HG03442 (cell line): ENCODE measurements at regions not wholly inside any gene's neighbourhood (a gene's known extent, or its start where the extent isn't known, plus 50 kb on each side); places are given as distances from the start of the nearest gene placed in this dataset.
A peak's percentile ranks its signal among the peaks of the same experiment; 100 is the strongest.

Source experiments
- ATAC-seq: cut with Tn5 transposase; IDR thresholded peaks from one replicate; pipeline ENCODE4 v1.9.1; 2021; ENCODE audit warnings: mild to moderate bottlenecking, moderate library complexity; ENCODE audit not compliant: unreplicated experiment

DNA sequence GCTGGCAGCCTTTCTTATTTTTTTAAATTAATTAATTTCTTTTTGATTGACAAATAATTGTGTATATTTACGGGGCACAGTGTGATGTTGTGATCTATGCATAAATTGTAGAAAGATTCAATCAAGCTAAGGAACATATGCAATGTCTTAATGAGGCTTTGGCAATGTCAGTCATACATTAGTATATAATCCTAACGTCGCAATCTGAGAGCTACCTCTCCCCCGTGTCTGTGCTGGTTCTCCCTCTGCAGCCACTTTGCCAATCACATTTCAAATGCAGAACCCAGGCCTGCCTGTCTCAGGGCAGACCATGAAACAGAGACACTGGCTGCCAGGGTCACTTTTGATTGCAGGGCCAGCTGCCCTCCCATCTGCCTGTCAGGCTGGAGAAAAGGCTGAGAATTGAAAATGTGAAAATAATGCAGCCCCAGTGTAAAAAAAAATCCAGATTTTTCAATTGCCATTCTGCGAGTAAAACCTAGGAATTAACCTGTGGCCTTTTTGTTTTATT lies 56.3 kb downstream of the SLC24A2 start:
- no peak for ATAC-seq

DNA sequence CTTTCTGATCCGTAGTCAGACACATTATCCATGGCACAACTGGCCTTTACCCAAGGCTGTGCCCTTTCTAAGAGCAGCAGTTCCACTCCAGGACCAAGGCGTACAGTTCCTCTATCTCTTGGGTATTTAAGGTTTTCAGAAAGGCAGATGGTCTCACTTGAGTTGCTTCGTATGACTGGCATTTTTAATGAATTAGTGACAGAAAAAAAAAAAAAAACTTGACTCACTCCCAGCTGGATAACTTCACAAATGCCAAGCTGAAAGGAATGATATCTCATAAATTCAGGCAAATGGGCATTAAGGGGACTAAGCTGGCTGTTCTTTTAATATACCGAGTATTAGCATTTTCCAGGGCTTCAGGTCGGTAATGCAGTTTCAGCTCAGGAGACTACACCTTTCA lies 60.7 kb downstream of the SLC24A2 start:
- ATAC-seq = no peak

DNA sequence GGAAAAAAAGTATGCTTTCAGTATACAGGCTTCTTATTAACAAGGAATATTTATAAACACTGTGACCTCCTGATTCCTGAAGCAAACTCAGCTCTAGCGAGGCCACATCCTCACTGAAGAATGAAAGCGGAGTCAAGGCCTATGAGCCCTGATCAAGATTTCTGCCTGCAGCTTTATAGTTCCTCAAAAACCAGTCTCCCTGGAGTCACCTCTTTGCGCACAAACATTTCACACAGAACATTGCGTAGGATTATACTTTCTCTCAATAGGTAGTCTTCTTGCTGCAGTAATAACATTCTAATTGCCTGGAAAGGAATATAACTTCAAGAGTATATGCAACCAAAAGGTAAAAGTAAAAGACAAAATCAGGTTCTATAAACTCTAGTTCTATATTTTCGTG lies 62.9 kb downstream of the SLC24A2 start:
- ATAC-seq = no peak

DNA sequence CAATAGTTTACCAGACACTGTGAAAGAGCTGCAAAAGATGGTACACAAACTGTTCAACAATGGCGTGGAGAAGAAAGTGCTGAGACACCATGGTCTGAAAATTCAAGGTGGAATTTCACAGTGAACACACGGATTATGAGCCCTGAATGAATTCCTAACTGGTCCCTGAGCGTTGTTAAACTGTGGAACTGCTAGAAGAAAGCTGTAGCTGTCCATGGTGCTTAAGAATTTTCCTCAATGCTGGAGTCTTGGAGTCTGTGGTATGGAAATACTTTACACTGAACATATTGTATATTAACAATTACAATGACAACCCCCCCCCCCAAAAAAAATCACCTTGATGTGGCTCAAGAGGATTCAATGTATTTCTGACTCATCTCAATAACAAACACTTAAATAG lies 68.5 kb downstream of the SLC24A2 start:
- ATAC-seq = no peak

DNA sequence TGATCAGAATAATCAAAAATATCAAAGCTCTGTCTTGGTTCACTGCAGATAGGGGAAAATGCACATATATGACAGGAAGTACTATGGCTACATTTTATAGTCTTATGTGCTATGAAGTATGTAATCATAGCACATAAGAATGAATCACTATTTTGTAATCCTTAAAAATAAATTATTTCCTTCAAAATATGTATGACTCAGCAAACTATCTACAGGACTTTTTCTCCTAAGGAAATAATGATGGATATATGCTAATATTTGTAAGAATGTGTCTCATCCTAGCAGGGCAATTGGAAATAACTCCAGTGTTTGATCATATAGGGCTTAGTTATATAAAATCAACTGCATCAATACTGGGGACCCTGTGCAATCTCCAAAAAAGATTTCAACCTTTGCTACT lies 85.1 kb downstream of the SLC24A2 start:
- ATAC-seq = no peak

DNA sequence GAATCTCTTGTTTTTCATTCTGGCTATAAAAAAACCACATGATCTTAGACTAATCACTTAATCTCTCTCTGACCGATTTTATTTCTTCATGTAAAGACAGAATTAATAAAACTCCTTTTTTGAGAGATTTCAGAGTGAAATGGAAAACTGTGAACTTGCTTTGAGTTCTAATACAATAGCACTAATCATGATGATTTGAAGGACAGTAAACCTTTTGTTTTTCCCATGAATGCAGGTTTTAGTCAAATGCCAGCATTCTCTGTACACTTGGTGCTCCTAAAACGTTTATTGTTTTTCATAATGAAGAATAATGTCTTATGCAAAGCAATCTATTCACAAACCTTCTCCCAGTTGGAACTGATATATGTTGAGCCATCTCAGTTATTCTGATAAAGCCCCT lies 86.8 kb downstream of the SLC24A2 start:
- no peak for ATAC-seq

DNA sequence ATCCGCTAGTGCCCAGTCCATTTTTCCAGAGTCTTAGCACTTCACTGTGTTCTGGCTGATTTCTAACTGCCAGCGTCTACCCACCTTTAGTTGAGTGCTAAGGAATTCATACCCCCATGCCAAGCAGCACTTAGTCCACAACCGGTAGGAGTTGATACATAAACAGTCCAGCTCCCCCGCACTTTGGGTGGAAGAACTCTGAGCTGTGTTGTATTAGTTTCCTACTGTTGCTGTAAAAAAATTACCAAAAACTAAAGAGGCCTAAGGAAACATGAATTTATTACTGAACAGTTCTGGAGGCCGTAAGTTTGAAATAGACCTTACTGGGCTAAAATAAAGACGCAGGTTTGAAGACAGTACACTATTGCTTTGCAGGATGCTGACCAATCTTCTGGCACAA lies 87.6 kb downstream of the SLC24A2 start:
- ATAC-seq = no peak

DNA sequence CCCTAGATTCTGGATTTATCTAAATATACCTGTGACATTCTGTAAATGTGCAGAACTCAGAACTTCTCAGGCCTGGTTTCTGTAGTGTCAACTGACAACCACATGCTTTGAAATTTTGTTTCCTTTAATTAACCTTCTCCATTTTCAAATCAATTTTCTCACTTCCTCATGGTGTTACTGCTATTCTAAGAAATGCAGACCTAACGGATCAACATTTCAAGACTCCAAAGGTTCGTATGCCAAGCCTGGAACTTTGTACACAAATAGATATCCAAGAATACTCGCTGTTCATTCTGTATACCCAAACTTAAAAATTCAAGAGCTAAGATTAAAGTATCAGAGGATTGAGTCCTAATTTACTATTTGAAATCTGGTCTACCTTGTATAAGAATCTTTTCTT lies 88.1 kb downstream of the SLC24A2 start:
- no peak for ATAC-seq

DNA sequence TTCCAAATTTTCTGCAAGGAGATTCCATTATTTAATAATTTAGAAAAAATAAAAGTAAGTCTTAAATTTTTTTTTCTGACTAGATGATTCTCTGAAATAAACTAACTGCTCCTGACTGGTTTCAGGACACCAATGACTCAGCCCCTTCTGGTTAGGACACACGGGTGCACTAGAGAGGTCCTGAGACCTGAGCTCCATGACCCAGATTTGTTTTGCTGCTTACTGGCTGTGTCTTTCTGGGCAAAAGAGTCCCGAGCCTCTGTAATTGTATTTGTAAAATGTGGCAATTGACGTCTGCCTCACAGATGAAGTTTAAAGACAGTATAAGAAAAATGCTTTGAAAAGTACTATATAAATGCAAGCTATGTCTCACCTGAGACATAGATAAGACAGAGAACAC lies 89.1 kb downstream of the SLC24A2 start:
- ATAC-seq = no peak

DNA sequence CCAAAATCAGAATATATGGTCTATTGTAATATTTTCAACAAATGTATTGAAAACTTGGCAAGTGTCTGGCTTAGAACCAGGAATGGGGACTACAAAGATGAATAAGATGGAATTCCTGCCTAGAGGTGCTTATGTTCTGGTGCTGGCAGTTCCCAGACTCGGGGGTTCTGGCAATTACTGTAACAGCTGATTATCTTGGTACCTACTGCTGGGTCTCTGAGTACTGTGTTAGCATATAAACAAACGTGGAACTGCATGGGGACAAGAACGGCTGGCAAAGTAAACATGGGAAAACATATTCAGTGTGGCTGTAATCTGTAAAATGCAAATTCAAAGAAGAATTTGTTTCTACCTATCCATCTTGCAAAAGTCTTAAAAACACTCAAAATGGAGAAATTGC lies 89.9 kb downstream of the SLC24A2 start:
- ATAC-seq = no peak

DNA sequence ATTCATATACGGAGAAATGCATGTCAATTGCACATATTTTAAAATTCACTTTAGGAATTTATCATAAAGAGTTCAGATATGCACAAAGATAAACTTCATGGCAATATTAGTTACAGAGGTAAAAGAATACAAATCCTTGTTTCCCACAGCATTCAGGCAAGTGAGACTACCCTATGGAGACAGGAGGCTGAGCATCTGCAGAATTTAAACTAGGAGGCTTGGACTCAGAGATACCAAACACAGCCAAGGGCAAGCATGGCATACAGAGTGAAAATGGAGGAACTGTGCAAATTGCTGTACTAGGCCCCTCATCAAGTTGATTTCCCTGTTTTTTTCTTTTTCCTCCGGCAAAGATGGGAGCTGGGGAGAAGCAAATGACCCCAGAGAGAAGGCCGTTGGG lies 94.2 kb downstream of the SLC24A2 start:
- ATAC-seq = no peak

DNA sequence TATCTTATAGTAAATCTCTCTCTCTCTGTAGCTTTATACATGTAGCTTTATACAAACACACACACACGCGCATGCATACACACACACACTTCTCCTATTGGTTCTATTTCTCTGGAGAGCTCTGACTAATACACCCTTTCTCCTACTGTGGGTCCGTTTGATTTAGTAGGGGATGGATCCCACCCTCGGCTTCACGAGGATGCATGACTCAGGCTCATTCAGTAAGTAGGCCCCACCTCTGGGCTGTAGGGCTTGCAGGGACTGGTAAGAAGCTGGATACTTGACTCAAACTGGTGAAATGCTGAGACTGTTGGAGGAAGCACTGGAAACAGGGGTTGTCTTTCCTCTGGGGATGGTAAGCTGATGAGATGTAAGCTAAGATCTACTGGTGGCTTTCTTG lies 98.7 kb downstream of the SLC24A2 start:
- ATAC-seq = no peak

DNA sequence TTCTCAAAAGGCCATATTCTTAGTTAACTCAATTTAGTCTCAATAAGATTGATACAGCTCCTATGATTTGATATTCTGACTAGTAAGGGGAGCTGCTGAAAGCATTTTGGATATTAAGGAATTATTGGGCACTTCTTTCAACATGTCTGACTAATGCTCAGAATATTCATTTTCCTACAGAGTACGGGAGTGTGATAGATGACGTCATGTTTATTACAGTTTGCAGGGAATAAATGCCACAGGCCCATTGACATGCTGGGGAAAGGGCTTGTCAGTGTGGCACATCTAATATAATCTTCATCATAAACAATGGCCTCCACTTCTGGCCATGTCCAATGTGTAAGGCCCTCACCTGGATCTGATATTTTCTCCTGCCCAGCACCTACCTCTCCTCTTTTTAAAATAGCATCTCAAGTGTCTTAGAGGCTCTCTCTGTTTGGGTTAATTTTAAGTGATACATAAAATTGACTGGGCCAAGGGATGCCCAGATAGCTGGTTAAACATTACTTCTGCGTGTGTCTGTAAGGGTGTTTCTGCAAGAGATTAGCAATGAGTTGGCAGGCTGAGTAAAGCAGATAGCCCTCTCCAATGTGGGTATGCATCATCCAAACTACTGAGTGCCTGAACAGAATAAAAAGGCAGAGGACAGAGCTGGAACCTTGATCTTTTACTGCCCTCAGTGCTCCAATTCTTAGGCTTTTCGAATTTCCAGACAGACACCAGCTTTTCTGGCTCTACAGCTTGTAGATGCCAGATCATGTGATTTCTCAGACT lies 99.3 kb downstream of the SLC24A2 start:
- ATAC-seq = no peak

DNA sequence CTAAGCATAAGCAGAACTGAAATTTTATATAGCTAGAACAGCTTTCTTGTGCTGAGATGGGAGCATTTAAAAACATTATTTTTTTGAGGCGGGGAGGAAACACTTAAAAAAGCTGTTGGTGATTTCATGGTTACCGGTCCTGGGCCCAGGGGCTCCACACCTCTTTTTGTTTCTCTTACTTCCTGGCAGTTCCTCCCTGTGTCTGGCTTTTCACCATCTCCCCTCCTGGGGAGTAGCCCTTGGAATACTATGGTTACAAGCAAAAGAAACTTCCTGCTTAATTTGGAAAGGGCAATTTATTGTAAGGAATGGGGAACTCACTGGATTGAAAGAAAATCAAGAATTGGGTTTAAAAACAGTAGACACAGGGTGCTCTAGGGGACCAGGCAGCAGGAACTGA lies 105.1 kb downstream of the SLC24A2 start:
- no peak for ATAC-seq

DNA sequence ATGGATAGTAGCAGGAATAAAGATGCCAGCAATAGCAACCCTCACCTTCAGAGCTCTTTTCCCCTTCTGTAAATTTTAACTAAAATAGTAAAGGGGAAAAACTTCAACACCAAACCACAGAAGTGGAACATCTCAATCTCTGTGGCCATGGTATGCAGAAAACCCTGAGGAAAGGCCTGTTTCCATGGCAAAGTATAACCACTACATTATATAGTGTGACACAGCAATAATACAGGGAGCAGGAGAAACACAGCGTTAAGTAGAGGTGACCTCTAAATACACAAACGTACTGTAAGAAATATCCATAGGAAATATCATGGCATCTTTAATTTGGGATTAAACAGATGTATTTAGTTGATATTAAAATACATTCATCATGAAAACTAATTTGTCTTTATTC lies 106.4 kb downstream of the SLC24A2 start:
- ATAC-seq = no peak

DNA sequence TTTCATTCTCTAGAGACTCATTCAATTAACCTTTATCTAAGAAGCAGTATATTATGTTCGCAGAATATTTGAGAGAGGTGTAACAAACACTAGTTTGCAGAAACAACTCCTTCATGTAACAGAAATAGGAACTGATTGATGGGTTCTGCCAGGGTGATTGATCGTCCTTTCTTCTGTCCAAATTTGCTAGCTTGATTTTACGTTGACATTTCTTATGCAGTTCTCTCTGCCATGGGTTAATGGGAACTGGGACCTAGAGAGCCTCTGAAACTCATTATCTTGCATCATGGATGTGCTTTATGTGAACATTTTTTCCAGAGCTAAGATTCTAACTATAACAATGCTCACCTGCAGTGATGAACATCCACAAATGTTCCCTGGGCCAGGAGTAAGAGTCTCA lies 107.0 kb downstream of the SLC24A2 start:
- ATAC-seq = no peak

DNA sequence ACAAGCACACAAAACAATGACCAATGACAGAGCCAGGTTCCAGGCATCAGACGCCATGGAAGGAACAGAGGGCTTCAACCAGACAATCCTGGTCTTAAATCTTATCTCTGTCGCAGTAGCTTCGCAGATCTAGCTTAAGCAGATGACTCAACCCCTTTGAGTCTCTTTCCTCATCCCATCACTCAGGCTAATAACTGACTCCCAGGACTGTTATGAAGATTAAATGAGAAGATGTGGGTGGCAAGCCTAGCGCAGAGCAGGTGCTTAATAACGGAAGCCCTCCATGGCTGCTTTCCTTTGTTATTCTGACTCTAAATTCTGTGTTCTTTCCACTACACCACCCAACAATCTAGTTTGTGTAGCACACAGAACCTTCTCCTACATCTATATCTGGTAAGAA lies 110.9 kb downstream of the SLC24A2 start:
- no peak for ATAC-seq

DNA sequence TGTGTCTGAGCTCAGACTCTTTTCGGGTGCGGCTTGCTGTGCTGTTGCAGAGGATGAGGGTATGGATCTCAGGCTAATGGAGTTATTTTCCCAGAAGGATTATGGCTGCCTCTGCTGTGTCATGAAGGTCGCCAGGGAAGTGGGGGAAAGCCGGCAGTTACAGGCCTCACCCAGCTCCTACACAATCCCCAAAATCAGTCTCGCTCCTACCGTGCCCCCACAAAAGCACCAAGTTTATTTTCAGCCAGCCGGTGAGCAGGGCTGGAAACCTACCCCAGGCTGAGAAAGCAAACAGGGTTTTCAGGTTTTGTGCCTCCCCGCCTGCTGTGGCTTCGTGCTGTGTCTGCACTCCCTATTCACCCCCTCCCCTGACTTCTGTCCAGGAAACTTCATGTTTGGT lies 113.3 kb downstream of the SLC24A2 start:
- ATAC-seq = no peak

DNA sequence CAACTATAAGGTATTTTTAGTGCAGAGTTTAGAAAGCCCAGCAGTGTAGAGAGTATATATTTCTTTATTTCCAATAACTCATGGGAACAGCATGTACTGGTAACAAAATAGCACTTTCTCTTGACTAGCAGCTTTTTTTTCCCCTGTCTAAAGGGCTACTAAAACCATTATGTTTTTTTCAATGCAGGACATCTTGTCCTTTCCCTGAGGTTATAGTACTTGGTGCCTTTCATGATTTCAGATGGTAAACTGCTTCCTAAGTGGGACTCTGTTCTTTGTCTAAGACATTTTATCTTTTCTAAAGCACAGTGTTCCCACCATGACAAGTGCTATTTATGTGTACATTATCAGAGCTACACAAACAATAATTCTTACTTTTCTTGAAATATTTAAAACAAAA lies 122.3 kb downstream of the SLC24A2 start:
- ATAC-seq = no peak

DNA sequence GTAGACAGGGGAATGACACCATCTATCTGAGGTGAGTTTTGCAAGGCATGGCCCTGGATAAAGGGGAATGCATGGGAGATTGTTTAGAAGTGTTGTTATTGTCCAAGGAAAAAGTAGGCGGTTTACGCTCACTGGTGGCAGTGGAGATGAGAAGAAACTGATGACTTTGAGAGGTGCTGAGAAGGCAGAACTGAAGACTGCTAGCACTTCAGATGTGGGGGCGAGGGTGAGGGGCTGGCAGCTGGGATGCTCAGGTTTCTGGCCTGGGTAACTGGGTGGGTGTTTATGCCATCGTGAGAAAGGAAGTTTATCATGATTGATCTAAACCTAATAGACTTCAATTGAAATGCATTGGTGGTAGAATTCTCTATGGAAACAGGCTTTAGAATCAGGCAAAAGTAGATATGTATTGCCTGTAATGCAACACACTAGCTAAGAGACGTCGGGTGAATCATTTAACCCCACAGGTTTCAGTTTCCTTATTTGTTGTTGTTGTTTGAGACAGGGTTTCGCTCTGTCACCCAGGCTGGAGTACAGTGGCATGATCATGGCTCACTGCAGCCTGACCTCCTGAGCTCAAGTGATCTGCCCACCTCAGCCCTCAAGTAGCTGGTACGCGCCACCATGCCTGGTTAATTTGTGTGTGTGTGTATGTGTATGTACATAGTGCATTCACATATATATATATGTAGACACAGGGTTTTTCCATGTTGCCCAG lies 123.5 kb downstream of the SLC24A2 start:
- ATAC-seq = peak; percentile 100

DNA sequence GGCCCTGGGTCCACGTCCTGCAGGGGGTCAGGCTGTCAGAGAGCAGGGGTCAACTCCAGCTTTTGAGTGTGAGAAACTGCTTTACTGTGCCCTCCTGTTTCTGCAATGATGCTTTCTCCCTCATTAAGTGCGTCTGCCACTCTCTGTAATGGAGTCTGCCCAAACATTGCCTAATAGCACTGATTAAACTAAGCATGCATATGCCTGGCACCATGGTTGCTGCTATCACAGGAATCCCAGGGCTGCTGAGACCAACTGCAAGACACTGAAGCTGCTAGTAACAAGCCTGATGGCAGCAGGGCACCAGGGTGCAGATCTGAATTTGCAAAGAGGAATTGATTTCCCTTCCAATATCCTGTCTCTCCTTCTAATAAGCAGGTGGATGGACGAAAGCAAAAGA lies 125.3 kb downstream of the SLC24A2 start:
- ATAC-seq = no peak

DNA sequence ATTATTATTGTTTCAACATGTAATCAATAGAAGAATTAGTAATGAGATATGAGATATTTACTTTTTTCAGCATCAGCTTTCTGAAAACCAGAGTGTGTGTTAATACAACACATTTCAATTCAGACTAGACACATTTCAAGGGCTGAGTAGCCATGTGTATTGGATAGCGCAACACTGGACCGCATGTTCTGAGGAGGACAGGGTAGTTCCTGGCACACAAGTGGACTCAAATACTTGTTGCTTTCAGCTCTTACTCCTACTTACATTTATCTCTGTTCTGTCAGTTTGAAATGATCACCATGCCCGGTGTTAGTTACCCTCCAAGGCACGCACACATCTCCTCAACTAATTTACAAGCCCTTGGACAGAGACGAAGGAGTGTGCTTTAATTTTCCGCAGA lies 126.6 kb downstream of the SLC24A2 start:
- no peak for ATAC-seq
